ENCODE measurements at regions not wholly inside any gene's neighbourhood (a gene's known extent, or its start where the extent isn't known, plus 50 kb on each side); places are given as distances from the start of the nearest gene placed in this dataset.

DNA sequence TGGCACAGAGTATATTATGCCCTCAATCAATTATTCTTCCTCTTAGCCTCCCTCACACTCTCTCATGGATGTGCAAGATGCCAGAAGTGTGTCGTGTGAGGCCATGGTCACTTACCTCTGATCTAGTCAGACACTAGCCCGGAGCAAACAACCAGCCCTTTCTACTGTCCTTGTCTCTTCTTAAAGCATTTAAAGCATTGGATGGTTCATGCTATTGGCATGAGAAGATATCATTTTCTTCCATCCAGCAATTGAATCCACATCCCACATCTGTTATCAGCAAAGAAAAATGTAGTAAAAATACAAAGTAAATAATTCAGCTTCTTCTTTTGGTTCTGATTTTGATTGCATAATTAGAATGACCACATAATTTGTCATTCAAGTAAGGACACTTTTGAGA is 267.2 kb upstream of the ACO1 start:
- TF ChIP-seq, protein P1, sequence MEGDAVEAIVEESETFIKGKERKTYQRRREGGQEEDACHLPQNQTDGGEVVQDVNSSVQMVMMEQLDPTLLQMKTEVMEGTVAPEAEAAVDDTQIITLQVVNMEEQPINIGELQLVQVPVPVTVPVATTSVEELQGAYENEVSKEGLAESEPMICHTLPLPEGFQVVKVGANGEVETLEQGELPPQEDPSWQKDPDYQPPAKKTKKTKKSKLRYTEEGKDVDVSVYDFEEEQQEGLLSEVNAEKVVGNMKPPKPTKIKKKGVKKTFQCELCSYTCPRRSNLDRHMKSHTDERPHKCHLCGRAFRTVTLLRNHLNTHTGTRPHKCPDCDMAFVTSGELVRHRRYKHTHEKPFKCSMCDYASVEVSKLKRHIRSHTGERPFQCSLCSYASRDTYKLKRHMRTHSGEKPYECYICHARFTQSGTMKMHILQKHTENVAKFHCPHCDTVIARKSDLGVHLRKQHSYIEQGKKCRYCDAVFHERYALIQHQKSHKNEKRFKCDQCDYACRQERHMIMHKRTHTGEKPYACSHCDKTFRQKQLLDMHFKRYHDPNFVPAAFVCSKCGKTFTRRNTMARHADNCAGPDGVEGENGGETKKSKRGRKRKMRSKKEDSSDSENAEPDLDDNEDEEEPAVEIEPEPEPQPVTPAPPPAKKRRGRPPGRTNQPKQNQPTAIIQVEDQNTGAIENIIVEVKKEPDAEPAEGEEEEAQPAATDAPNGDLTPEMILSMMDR (tag by site-specific recombination; IDR thresholded peaks at IDR 0.05): no peak
- no peak for TF ChIP-seq ZNF169 (tag by site-specific recombination; IDR thresholded peaks at IDR 0.05)
- TF ChIP-seq ZNF311 (tag by site-specific recombination; IDR thresholded peaks at IDR 0.05; ENCODE audit: borderline replicate concordance): no peak

All from HEK293 (cell line).